Aorta (tissue), 5 donors: ENCODE measurements at regions not wholly inside any gene's neighbourhood (a gene's known extent, or its start where the extent isn't known, plus 50 kb on each side); places are given as distances from the start of the nearest gene placed in this dataset.

Experiments used
- ATAC-seq: fragments of 200-7000 bp; cut with Tn5 transposase; one replicate; pipeline ENCODE4 v1.9.1; 2022; ENCODE audit warnings: moderate library complexity; ENCODE audit not compliant: low FRiP score
- DNase-seq, 2 donors: peaks; one replicate each; pipeline ENCODE4 v3.0.0-alpha.2; 2020
- H3K27ac ChIP-seq, 2 donors: one replicate each; pipeline ENCODE4 v1.5.1; 2013; ENCODE audit warnings: low read length in 2 of 2, mild to moderate bottlenecking in 2 of 2, moderate library complexity in 2 of 2, control low read depth in 1 of 2, inconsistent platforms in 1 of 2, low read depth in 1 of 2
- H3K27me3 ChIP-seq, 2 donors: one replicate each; pipeline ENCODE4 v1.6.1; 2013; ENCODE audit warnings: control low read depth in 1 of 2, low read length in 1 of 2, mild to moderate bottlenecking in 1 of 2, moderate library complexity in 1 of 2; ENCODE audit not compliant: insufficient read depth in 2 of 2, control insufficient read depth in 1 of 2
- H3K36me3 ChIP-seq, 2 donors: one replicate each; pipeline ENCODE4 v1.6.1; 2013; ENCODE audit warnings: control low read depth in 1 of 2, low read length in 1 of 2, mild to moderate bottlenecking in 1 of 2; ENCODE audit not compliant: insufficient read depth in 2 of 2, control insufficient read depth in 1 of 2
- H3K4me1 ChIP-seq, 2 donors: one replicate each; pipeline ENCODE4 v1.6.1; 2013; ENCODE audit warnings: low read length in 2 of 2, control low read depth in 1 of 2, mild to moderate bottlenecking in 1 of 2, moderate library complexity in 1 of 2; ENCODE audit not compliant: insufficient read depth in 2 of 2, control insufficient read depth in 1 of 2
- H3K4me3 ChIP-seq, 2 donors: one replicate each; pipeline ENCODE4 v1.5.1; 2013; ENCODE audit warnings: low read length in 2 of 2, control low read depth in 1 of 2, mild to moderate bottlenecking in 1 of 2
- H3K9me3 ChIP-seq: one replicate; pipeline ENCODE4 v1.6.1; 2013; ENCODE audit warnings: mild to moderate bottlenecking, low read length; ENCODE audit not compliant: control insufficient read depth
- WGBS, 2 donors: extraction: QIAGEN DNeasy Blood & Tissue Kit; methylation state at CpG; one replicate each; pipeline ENCODE4 v1.1.7; 2013; 5-methylcytosine and 5-hydroxymethylcytosine counted together
- intact Hi-C, 2 donors: fragments of 100-400 bp; cut with DNase I; formaldehyde crosslinking; loops; one replicate each; pipeline versions ENCODE4 v1.14.2 to v1.15.0; 2022
- donor health status: healthy with polysubstance abuse.
- donor health status: Bipolar disorder and iron deficiency.
- donor health status: DM: no; HTN: no; CAD: no.
- donor health status: DM: no; HTN: no; CAD: no.
- donor health status: DM: yes; HTN: yes; CAD: no.

GRCh38 chr22:27194096-27194748 lies 536.8 kb downstream of the MIAT start:
- no peak for DNase-seq
- no peak for ATAC-seq
- Histone ChIP-seq H3K36me3 (no peaks in the 10 kb centered on the region), H3K27me3 (no peaks in the 10 kb centered on the region), H3K4me1 (peaks cover 0 to 2% of the 10 kb centered on the region in 2 donors), H3K9me3 (no peaks in the 10 kb centered on the region), H3K4me3 (no peak overlapping the region), H3K27ac (no peak overlapping the region)
- WGBS, 2 donors = 70 to 81% methylated on average over 4 of the region's 4 CpGs
- intact Hi-C loops = no loop called here

DNA sequence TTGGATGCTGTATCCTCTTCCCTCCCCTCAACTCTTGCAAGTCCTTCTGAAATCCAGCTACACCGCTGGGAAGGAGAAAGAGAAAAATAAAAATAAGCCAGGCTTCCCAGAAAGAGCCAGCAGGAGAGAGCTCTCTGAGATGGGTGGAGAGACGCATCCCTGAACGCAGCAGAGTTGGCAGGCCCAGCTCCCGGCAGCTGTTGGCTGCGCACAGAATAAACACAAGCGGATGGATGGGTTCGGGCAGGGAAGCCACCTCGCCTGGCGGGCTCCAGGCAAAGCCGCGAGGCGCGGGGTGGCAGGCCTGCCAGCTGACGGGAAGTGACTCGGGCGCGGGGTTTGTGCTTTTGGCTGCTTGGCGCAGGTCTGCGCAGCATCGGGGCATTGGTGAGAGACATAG lies 537.7 kb downstream of the MIAT start:
- DNase-seq (peak in 1 of 2 donors; percentile 63), ATAC-seq (peak; percentile 75)
- H3K36me3 ChIP-seq = no peaks in the 10 kb centered on the region
- no peak overlapping the region for H3K27ac ChIP-seq
- H3K4me1 ChIP-seq = peaks cover 0 to 2% of the 10 kb centered on the region in 2 donors
- WGBS, 2 donors = 67 to 74% methylated on average over 20 of the region's 20 CpGs
- intact Hi-C loops = no loop called here
- H3K27me3 ChIP-seq = no peaks in the 10 kb centered on the region
- no peak overlapping the region for H3K4me3 ChIP-seq
- H3K9me3 ChIP-seq = no peaks in the 10 kb centered on the region

DNA sequence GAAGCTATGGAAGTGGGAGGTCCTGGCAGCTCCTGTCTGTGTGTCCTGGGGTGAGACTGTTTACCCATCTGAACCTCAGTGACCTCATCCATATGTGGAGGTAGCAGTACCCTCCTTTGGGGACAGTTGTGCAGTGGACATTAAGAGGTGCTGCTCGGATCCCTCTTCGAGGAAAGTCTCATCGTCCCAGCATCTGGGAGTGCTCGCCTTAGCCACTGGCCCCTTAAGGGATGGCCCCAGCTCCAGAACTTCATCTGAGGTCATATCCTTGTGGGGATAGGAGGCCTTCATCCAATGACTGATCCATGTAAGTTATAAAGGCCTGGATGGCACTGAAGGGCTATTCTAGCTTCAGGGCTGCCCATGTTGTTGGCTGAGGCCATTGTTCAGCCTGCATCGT lies 538.1 kb downstream of the MIAT start:
- Histone ChIP-seq H3K4me3 (no peak overlapping the region), H3K4me1 (peaks cover 0 to 2% of the 10 kb centered on the region in 2 donors), H3K27me3 (no peaks in the 10 kb centered on the region), H3K9me3 (no peaks in the 10 kb centered on the region), H3K27ac (no peak overlapping the region), H3K36me3 (no peaks in the 10 kb centered on the region)
- ATAC-seq (peak; percentile 40), DNase-seq (no peak)
- 91 to 95% methylated on average over 5 of the region's 5 CpGs for WGBS, 2 donors
- intact Hi-C loops = no loop called here

GRCh38 chr22:27196606-27197005 lies 539.2 kb downstream of the MIAT start:
- Histone ChIP-seq H3K27me3 (no peaks in the 10 kb centered on the region), H3K27ac (no peak overlapping the region), H3K4me1 (peaks cover 0 to 2% of the 10 kb centered on the region in 2 donors), H3K9me3 (no peaks in the 10 kb centered on the region), H3K36me3 (no peaks in the 10 kb centered on the region), H3K4me3 (no peak overlapping the region)
- 35 to 38% methylated on average over 4 of the region's 4 CpGs for WGBS, 2 donors
- peak; percentile 51 for ATAC-seq
- DNase-seq = no peak
- intact Hi-C loops = no loop called here

DNA sequence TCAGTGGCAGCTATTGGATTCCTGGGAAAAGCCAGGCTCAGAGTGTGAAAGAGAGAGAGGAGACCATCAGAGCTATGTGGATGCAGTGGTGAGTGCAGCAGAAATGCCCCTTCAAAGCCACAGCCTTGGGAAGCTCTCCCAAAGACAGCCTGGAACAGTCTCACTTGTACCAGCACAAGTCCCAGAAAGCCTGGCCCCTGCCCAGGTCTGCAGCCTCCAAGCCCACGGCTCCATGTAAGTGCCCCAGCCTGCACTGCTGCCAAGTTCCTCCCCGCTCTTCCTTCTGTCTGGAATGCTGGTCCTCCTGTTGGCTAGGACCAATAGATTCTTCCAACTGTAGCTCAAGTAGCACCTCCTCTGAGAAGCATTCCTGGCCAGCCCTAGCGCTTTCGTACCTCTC lies 539.7 kb downstream of the MIAT start:
- 45 to 55% methylated on average over 4 of the region's 4 CpGs for WGBS, 2 donors

DNA sequence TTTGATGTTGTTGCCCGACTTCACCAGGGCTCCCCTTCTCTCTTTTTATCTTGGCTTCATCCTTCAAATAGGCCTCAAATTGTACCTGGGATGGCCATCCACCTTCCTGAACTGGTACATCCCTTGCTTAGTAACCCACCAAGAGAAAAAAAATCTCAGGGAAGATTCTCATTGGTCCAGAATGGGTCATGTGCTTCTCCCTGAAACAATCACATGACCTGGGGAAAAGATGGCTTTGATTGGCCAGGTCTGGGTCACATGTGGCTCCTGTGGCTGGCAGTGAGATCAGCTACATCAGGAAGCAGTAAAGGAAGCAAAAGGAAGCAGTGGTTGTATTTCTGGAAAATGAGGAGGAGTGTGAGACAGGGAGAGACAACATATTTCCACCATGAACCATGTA lies 540.2 kb downstream of the MIAT start:
- Histone ChIP-seq H3K27ac (no peak overlapping the region), H3K27me3 (no peaks in the 10 kb centered on the region), H3K4me1 (no peaks in the 10 kb centered on the region), H3K36me3 (no peaks in the 10 kb centered on the region), H3K4me3 (no peak overlapping the region), H3K9me3 (no peaks in the 10 kb centered on the region)
- intact Hi-C loops = no loop called here
- ATAC-seq (no peak), DNase-seq (no peak)
- WGBS, 2 donors = 95 to 96% methylated on average over 1 of the region's 1 CpG

More for the DNA sequence above, 539.7 kb downstream of the MIAT start:
- no peak for DNase-seq
- ATAC-seq = peak; percentile 19
- no peaks in the 10 kb centered on the region for H3K36me3 ChIP-seq
- H3K4me3 ChIP-seq = no peak overlapping the region
- intact Hi-C loops = no loop called here
- H3K27me3 ChIP-seq = no peaks in the 10 kb centered on the region
- H3K9me3 ChIP-seq = no peaks in the 10 kb centered on the region
- no peak overlapping the region for H3K27ac ChIP-seq
- peaks cover 0 to 2% of the 10 kb centered on the region in 2 donors for H3K4me1 ChIP-seq

- intact Hi-C loops = no loop called here
These were observed 541.2 kb downstream of the MIAT start for GRCh38 chr22:27198518-27199035.

GRCh38 chr22:27199354-27199753 lies 542.0 kb downstream of the MIAT start:
- no peak overlapping the region for H3K4me3 ChIP-seq
- no peaks in the 10 kb centered on the region for H3K36me3 ChIP-seq
- H3K9me3 ChIP-seq = no peaks in the 10 kb centered on the region
- 71 to 73% methylated on average over 2 of the region's 2 CpGs for WGBS, 2 donors
- ATAC-seq = no peak
- no peak for DNase-seq
- H3K27me3 ChIP-seq = no peaks in the 10 kb centered on the region
- no peak overlapping the region for H3K27ac ChIP-seq
- intact Hi-C loops = no loop called here
- H3K4me1 ChIP-seq = no peaks in the 10 kb centered on the region

More at GRCh38 chr22:27198518-27199035, 541.2 kb downstream of the MIAT start:
- DNase-seq (no peak), ATAC-seq (no peak)
- no peaks in the 10 kb centered on the region for H3K4me1 ChIP-seq
- no peaks in the 10 kb centered on the region for H3K27me3 ChIP-seq
- no peaks in the 10 kb centered on the region for H3K36me3 ChIP-seq
- no peak overlapping the region for H3K27ac ChIP-seq
- H3K9me3 ChIP-seq = no peaks in the 10 kb centered on the region
- H3K4me3 ChIP-seq = no peak overlapping the region

DNA sequence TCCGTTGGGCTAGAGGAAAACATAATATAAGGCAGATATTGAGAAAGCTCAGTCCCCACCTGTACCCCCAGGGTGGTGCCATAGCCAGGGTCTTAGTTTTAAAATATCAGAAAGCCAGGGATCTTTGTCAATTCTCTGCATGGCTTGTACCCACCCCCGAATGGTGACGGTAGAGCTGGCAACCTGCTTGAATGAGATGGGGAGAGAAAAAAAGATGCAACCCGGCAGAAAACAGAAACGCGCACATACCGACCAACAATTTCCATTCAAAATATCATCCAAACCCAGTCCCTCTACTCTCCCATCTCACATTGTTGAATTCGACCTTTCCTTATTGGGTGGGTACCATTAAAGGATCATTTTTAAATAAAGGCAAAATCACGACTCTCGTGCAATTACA lies 543.9 kb downstream of the MIAT start:
- H3K27me3 ChIP-seq = no peaks in the 10 kb centered on the region
- H3K4me3 ChIP-seq = no peak overlapping the region
- H3K36me3 ChIP-seq = no peaks in the 10 kb centered on the region
- 91 to 96% methylated on average over 10 of the region's 10 CpGs for WGBS, 2 donors
- intact Hi-C loops = loop anchor here in 1 of 2 donors (10.0 kb wide), 1 partner anchor 604 kb away; the partner anchor contains the start of gene MN1
- no peak for ATAC-seq
- no peak overlapping the region for H3K27ac ChIP-seq
- H3K4me1 ChIP-seq = no peaks in the 10 kb centered on the region
- H3K9me3 ChIP-seq = no peaks in the 10 kb centered on the region
- no peak for DNase-seq
